ENCODE measurements at regions not wholly inside any gene's neighbourhood (a gene's known extent, or its start where the extent isn't known, plus 50 kb on each side); places are given as distances from the start of the nearest gene placed in this dataset.

DNA sequence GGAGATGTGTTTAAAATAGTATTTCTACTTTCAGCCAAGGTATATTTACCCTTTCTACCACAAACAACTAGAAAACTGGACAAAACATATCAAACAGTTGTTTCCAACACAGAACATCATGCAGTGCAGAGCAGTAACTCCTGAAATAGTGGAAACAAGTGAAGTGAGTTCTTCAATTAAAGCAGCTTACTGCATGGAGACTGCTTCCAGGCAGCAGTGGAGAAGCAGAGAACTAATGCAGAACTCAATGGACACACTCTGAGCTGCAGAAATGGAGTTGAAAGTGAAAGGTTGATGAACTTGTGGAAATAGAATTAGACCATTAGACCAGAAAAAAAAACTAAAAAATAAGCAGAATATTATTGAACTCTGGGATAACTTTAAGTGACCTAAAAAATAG is 478.9 kb downstream of the CNTN6 start:
- H3K9me3 Mint-ChIP-seq (ENCODE audit: low read depth) = peaks cover 10% of the 10 kb centered on the region
- no peaks in the 10 kb centered on the region for H3K4me1 Mint-ChIP-seq (ENCODE audit: low read depth)
- H3K36me3 Mint-ChIP-seq (ENCODE audit: low read depth) = no peaks in the 10 kb centered on the region
- no peak for DNase-seq (ENCODE audit: low spot score)
- TF ChIP-seq, protein P1, sequence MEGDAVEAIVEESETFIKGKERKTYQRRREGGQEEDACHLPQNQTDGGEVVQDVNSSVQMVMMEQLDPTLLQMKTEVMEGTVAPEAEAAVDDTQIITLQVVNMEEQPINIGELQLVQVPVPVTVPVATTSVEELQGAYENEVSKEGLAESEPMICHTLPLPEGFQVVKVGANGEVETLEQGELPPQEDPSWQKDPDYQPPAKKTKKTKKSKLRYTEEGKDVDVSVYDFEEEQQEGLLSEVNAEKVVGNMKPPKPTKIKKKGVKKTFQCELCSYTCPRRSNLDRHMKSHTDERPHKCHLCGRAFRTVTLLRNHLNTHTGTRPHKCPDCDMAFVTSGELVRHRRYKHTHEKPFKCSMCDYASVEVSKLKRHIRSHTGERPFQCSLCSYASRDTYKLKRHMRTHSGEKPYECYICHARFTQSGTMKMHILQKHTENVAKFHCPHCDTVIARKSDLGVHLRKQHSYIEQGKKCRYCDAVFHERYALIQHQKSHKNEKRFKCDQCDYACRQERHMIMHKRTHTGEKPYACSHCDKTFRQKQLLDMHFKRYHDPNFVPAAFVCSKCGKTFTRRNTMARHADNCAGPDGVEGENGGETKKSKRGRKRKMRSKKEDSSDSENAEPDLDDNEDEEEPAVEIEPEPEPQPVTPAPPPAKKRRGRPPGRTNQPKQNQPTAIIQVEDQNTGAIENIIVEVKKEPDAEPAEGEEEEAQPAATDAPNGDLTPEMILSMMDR (IDR thresholded peaks at IDR 0.05) = no peak
- no peaks in the 10 kb centered on the region for H3K27me3 Mint-ChIP-seq (ENCODE audit: low read depth)
- H3K4me3 Mint-ChIP-seq (ENCODE audit: unreplicated experiment) = no peak overlapping the region
- H3K27ac Mint-ChIP-seq (ENCODE audit: unreplicated experiment) = no peak overlapping the region

DNA sequence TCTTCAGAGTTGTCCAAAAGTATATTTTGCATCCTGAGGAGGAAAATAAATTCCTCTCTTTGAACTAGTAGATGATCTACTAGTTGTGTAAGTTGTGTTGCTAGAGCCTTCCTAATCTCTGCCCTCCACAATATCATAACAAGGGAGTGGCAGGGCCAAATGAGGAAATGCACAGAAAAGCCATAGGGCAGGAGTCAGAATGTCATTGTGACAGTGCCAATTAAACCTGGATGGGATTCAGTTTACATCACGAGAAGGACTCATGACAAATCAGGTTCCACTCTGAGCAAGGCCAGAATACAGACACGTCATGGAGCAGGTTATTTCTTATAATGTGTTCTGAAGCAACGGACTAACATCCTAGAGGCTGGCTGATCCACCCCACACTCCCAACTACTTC is 483.2 kb downstream of the CNTN6 start:
- H3K4me3 Mint-ChIP-seq (ENCODE audit: unreplicated experiment) = no peak overlapping the region
- no peaks in the 10 kb centered on the region for H3K36me3 Mint-ChIP-seq (ENCODE audit: low read depth)
- no peaks in the 10 kb centered on the region for H3K27me3 Mint-ChIP-seq (ENCODE audit: low read depth)
- TF ChIP-seq, protein P1 (IDR thresholded peaks at IDR 0.05) = no peak
- peaks cover 4% of the 10 kb centered on the region for H3K4me1 Mint-ChIP-seq (ENCODE audit: low read depth)
- peaks cover 10% of the 10 kb centered on the region for H3K9me3 Mint-ChIP-seq (ENCODE audit: low read depth)
- no peak overlapping the region for H3K27ac Mint-ChIP-seq (ENCODE audit: unreplicated experiment)
- DNase-seq (ENCODE audit: low spot score) = no peak

DNA sequence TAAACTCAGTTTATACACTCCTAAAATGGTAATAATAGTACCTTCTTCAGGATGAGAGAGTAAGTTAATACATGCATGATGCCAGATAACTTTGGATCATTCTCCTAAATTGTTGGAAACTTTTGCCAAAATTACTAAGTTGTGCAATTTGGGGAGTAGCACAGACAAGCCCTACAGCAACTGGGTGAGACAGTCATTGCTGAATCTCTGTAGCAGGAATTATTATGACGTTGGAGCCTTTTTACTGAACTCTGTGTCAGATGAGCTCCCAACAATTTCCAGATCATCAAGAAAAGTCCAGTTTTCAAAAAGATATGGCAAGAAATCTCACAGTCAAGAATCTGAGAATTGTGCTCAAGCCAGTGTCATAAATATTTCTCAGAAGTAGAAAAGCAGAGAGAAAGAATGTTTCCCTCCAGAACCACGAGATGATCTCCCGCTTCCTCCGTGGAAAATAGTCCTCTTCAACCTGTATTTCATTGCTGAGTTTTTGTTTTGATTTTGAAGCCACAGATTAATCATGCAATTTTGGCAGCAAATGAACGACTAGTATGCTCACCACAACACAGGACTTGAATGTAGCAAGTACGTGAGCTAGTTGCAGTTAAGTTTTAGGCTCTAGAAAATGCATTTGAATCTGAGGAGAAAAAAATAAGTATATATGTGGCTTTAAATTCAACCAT is 485.4 kb downstream of the CNTN6 start:
- Mint-ChIP-seq H3K27ac (ENCODE audit: unreplicated experiment) (no peak overlapping the region), H3K36me3 (ENCODE audit: low read depth) (no peaks in the 10 kb centered on the region), H3K4me3 (ENCODE audit: unreplicated experiment) (no peak overlapping the region), H3K9me3 (ENCODE audit: low read depth) (no peaks in the 10 kb centered on the region), H3K27me3 (ENCODE audit: low read depth) (no peaks in the 10 kb centered on the region), H3K4me1 (ENCODE audit: low read depth) (peaks cover 4% of the 10 kb centered on the region)
- DNase-seq (ENCODE audit: low spot score) = no peak
- TF ChIP-seq, protein P1 (IDR thresholded peaks at IDR 0.05) = no peak

DNA sequence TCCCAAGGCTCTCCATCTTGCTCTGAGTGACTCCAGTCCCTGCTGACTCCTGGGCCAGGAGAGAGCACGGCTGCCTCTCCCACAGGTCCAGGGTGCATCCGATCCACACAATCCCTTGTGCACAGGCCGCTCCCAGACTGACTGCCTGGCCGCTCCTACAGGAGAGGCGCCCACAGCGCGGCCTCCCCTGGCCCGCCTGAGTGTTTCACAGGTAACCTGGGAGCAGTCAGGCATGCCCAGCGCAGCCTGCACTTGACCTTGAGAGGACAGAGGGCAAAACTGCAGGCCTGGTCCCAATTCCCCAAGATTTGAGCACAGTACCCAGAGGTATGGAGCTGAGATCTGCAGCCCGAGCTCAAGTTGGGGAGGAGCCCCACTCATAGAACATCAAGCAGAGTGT is 490.2 kb downstream of the CNTN6 start:
- Mint-ChIP-seq H3K36me3 (ENCODE audit: low read depth) (peaks cover 2% of the 10 kb centered on the region), H3K9me3 (ENCODE audit: low read depth) (peaks cover 29% of the 10 kb centered on the region), H3K4me3 (ENCODE audit: unreplicated experiment) (no peak overlapping the region), H3K4me1 (ENCODE audit: low read depth) (peaks cover 7% of the 10 kb centered on the region), H3K27me3 (ENCODE audit: low read depth) (no peaks in the 10 kb centered on the region), H3K27ac (ENCODE audit: unreplicated experiment) (no peak overlapping the region)
- peak; percentile 85 for DNase-seq (ENCODE audit: low spot score)
- TF ChIP-seq, protein P1 (IDR thresholded peaks at IDR 0.05) = no peak

DNA sequence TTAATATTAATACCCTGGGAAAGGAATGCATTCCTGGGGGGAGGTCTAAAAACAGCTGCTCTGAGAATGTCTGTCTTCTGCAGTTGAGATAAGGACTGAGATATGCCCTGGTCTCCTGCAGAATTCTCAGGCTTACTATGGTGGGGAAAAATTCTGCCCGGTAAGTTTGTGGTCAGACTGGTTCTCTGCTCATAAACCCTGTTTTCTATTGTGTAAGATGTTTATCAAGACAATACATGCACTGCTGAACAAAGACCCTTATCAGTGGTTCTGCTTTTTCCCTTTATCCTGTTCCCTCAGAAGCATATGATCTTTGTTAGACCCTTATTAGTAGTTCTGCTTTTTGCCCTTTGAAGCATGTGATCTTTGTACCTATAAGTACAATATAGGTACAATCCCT is 494.6 kb downstream of the CNTN6 start:
- TF ChIP-seq, protein P1 (IDR thresholded peaks at IDR 0.05) = no peak
- Mint-ChIP-seq H3K4me1 (ENCODE audit: low read depth) (peaks cover 3% of the 10 kb centered on the region), H3K9me3 (ENCODE audit: low read depth) (peaks cover 57% of the 10 kb centered on the region), H3K27me3 (ENCODE audit: low read depth) (no peaks in the 10 kb centered on the region), H3K27ac (ENCODE audit: unreplicated experiment) (no peak overlapping the region), H3K4me3 (ENCODE audit: unreplicated experiment) (no peak overlapping the region), H3K36me3 (ENCODE audit: low read depth) (peaks cover 2% of the 10 kb centered on the region)
- DNase-seq (ENCODE audit: low spot score) = no peak
